ENCODE measurements at regions not wholly inside any gene's neighbourhood (a gene's known extent, or its start where the extent isn't known, plus 50 kb on each side); places are given as distances from the start of the nearest gene placed in this dataset.

DNA sequence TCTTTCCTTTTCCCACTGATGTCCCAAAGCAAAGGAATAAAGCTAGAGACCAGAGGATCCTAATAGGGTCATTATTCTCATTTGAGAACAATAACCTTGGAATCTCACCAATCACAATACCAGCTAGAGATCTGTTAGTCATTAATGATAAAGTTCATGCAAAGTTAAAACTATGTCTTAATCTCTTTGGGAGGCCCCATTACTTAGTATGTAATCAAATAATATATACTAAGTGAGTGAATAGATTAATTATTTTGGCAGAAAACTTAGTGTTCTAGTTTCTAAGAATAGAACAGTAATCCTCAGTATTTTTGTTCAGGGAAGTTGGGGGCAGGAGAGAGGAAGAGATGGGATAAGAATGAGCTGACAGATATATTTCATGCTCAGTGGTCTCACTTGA lies 227.2 kb downstream of the MTERF1 start:
- H3K4me1 Mint-ChIP-seq, result no peaks in the 10 kb centered on the region
- H3K9me3 Mint-ChIP-seq, result no peaks in the 10 kb centered on the region
- no peak overlapping the region for H3K4me3 Mint-ChIP-seq
- ATAC-seq, result no peak
- no peak overlapping the region for H3K27ac Mint-ChIP-seq
- no peaks in the 10 kb centered on the region for H3K36me3 Mint-ChIP-seq
- peaks cover 8% of the 10 kb centered on the region for H3K27me3 Mint-ChIP-seq

GRCh38 chr7:91655656-91656055 lies 224.8 kb downstream of the MTERF1 start:
- no peak for ATAC-seq
- H3K9me3 Mint-ChIP-seq, result no peaks in the 10 kb centered on the region
- no peak overlapping the region for H3K4me3 Mint-ChIP-seq
- H3K27me3 Mint-ChIP-seq, result peaks cover 8% of the 10 kb centered on the region
- H3K27ac Mint-ChIP-seq, result no peak overlapping the region
- peaks cover 1% of the 10 kb centered on the region for H3K4me1 Mint-ChIP-seq
- no peaks in the 10 kb centered on the region for H3K36me3 Mint-ChIP-seq

DNA sequence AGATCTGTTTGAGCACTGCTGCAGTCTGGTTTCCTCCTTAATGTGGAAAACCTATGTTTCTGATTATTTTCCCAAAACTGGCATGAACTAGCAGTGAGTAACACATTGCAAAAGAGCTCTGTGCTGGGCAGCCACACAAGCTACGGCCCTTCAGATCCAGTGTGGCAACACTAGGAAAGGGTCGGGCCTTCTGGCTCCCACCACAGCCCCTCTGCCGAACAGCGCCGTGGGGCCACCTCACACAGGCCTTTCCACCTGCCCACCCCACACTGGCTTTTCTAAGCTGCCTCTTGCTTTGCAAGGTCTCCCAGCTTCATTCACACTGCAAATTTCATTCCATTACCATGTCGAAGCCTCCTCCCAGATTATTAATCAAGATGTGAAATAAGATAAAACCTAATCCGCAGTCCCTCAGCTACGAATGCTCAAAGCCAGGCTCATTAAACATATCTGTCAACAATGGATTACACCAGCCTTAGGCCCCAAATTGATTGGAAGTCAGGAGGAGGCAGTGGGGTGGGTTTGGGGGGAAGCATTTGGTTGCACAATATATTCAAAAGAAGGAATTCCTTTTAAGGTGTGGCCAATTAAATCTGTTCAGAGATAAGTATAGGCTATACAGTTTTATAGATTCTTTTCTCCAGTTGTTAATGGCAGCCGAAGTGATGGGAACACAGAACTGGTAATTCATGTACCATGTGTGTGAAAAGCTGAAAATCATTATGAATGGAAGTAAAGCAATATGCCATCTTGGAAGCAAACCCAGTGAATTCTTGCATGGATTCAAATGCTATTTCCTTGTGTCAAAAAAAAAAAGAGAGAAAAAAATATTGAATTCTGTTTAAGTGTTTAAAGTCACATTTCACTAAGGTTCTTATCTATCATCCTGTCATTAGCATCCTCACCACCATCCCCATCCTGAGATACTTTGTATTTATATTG lies 223.7 kb downstream of the MTERF1 start:
- Mint-ChIP-seq H3K27me3 (peaks cover 3% of the 10 kb centered on the region), H3K4me1 (peaks cover 8% of the 10 kb centered on the region), H3K9me3 (no peaks in the 10 kb centered on the region), H3K27ac (no peak overlapping the region), H3K36me3 (no peaks in the 10 kb centered on the region), H3K4me3 (no peak overlapping the region)
- peak; percentile 14 for ATAC-seq

GRCh38 chr7:91657483-91658071 lies 222.9 kb downstream of the MTERF1 start:
- Mint-ChIP-seq H3K4me1 (peaks cover 8% of the 10 kb centered on the region), H3K27me3 (no peaks in the 10 kb centered on the region), H3K36me3 (no peaks in the 10 kb centered on the region), H3K9me3 (no peaks in the 10 kb centered on the region), H3K27ac (no peak overlapping the region), H3K4me3 (no peak overlapping the region)
- no peak for ATAC-seq

DNA sequence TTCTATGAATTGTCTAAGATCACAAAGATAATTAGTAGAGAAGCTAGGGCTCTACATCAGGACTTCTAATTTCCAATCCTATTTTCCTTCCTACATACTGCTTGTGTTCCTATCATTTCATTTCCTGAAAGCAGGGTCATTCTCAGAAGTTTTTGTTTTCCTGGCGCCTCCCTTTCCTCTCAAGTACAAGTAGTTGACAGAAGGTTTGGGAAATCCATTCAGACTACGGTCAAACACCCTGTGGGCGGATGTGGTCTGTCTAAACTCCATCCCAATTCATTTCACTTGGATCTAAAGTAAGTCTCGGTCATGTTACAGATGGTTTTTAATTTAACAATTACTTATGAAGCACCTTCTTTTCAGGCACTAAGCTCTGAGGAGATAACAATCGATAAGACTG lies 221.4 kb downstream of the MTERF1 start:
- Mint-ChIP-seq H3K36me3 (no peaks in the 10 kb centered on the region), H3K4me3 (no peak overlapping the region), H3K27me3 (no peaks in the 10 kb centered on the region), H3K27ac (no peak overlapping the region), H3K9me3 (no peaks in the 10 kb centered on the region), H3K4me1 (peaks cover 8% of the 10 kb centered on the region)
- ATAC-seq, result no peak

- H3K4me3 Mint-ChIP-seq, result no peak overlapping the region
- H3K27me3 Mint-ChIP-seq, result no peaks in the 10 kb centered on the region
- H3K9me3 Mint-ChIP-seq, result no peaks in the 10 kb centered on the region
- no peaks in the 10 kb centered on the region for H3K36me3 Mint-ChIP-seq
- peaks cover 8% of the 10 kb centered on the region for H3K4me1 Mint-ChIP-seq
- ATAC-seq, result no peak
- H3K27ac Mint-ChIP-seq, result no peak overlapping the region
Measured at GRCh38 chr7:91660734-91661356, 219.7 kb downstream of the MTERF1 start.

DNA sequence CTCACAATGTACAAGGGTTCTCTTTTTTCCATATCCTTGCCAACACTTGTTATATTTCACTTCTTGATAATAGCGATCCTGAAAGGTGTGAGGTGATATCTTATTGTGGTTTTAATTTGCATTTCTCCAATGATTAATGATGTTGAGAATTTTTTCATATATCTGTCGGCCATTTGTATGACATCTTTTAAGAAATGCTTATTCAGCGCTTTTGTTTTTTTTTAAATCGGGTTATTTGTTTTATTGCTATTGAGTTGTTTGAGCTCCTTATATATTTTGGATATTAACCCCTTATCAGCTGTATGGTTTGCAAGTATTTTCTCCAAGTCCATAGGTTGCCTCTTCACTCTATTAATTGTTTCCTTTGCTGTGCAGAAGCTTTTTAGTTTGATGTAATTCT lies 218.8 kb downstream of the MTERF1 start:
- Mint-ChIP-seq H3K4me1 (peaks cover 8% of the 10 kb centered on the region), H3K9me3 (no peaks in the 10 kb centered on the region), H3K36me3 (no peaks in the 10 kb centered on the region), H3K27ac (no peak overlapping the region), H3K4me3 (no peak overlapping the region), H3K27me3 (no peaks in the 10 kb centered on the region)
- no peak for ATAC-seq

DNA sequence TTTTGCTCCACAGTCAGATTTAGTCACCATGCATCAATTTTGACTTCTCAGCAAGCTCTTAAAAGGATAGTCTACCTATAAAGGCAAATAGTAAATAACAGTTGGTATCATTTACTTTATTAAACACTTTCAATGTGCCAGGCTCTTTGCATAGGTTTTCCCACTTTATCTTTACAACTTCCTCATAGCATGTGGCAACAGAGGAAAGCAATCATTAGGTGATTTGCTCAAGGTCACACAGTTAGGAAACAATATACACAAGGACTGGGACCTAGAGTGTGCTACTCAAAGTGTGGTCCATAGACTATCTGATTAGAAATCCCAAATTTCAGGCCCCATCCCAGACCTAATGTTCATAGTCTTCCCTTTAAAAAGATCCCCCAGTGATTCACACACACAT lies 212.3 kb downstream of the MTERF1 start:
- no peak overlapping the region for H3K27ac Mint-ChIP-seq
- no peaks in the 10 kb centered on the region for H3K36me3 Mint-ChIP-seq
- no peak for ATAC-seq
- no peaks in the 10 kb centered on the region for H3K27me3 Mint-ChIP-seq
- H3K4me3 Mint-ChIP-seq, result no peak overlapping the region
- no peaks in the 10 kb centered on the region for H3K4me1 Mint-ChIP-seq
- no peaks in the 10 kb centered on the region for H3K9me3 Mint-ChIP-seq

DNA sequence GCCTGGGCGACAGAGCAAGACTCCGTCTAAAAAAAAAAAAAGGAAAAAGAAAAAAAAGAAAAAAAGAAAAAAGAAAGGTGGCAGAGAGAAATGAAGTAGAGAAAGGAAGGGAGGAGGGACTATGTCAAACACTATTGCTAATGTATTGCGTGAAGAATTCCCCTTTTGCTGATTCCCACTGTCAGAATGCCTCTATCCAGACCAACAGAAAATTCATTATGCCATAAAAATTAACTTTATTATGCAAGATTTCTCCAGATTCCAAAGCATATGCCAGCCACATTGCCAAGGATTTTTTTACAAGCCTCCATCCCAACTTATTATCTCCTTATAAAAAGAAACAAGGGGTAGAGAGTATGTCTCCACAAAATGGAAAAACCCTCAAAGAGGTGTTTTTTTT lies 209.3 kb downstream of the MTERF1 start:
- no peaks in the 10 kb centered on the region for H3K36me3 Mint-ChIP-seq
- H3K27ac Mint-ChIP-seq, result no peak overlapping the region
- no peaks in the 10 kb centered on the region for H3K9me3 Mint-ChIP-seq
- H3K4me3 Mint-ChIP-seq, result no peak overlapping the region
- ATAC-seq, result no peak
- H3K27me3 Mint-ChIP-seq, result no peaks in the 10 kb centered on the region
- H3K4me1 Mint-ChIP-seq, result no peaks in the 10 kb centered on the region

GRCh38 chr7:91674470-91674869 lies 206.0 kb downstream of the MTERF1 start:
- H3K9me3 Mint-ChIP-seq, result peaks cover 8% of the 10 kb centered on the region
- no peak overlapping the region for H3K27ac Mint-ChIP-seq
- ATAC-seq, result no peak
- no peaks in the 10 kb centered on the region for H3K36me3 Mint-ChIP-seq
- H3K27me3 Mint-ChIP-seq, result no peaks in the 10 kb centered on the region
- no peak overlapping the region for H3K4me3 Mint-ChIP-seq
- H3K4me1 Mint-ChIP-seq, result no peaks in the 10 kb centered on the region

- no peak for ATAC-seq
- Mint-ChIP-seq H3K27ac (no peak overlapping the region), H3K9me3 (peaks cover 28% of the 10 kb centered on the region), H3K36me3 (peaks cover 14% of the 10 kb centered on the region), H3K27me3 (no peaks in the 10 kb centered on the region), H3K4me1 (no peaks in the 10 kb centered on the region), H3K4me3 (no peak overlapping the region)
Measured at GRCh38 chr7:91681718-91682117, 198.8 kb downstream of the MTERF1 start.

GRCh38 chr7:91683823-91684222 lies 196.7 kb downstream of the MTERF1 start:
- Mint-ChIP-seq H3K9me3 (peaks cover 31% of the 10 kb centered on the region), H3K4me3 (no peak overlapping the region)

GRCh38 chr7:91685544-91685943 lies 195.0 kb downstream of the MTERF1 start:
- Mint-ChIP-seq H3K4me3 (no peak overlapping the region), H3K36me3 (peaks cover 6% of the 10 kb centered on the region), H3K9me3 (peaks cover 19% of the 10 kb centered on the region), H3K4me1 (no peaks in the 10 kb centered on the region), H3K27ac (no peak overlapping the region), H3K27me3 (no peaks in the 10 kb centered on the region)
- ATAC-seq, result no peak

More at GRCh38 chr7:91683823-91684222, 196.7 kb downstream of the MTERF1 start:
- Mint-ChIP-seq H3K4me1 (no peaks in the 10 kb centered on the region), H3K27ac (no peak overlapping the region), H3K36me3 (peaks cover 14% of the 10 kb centered on the region), H3K27me3 (no peaks in the 10 kb centered on the region)
- ATAC-seq, result no peak

DNA sequence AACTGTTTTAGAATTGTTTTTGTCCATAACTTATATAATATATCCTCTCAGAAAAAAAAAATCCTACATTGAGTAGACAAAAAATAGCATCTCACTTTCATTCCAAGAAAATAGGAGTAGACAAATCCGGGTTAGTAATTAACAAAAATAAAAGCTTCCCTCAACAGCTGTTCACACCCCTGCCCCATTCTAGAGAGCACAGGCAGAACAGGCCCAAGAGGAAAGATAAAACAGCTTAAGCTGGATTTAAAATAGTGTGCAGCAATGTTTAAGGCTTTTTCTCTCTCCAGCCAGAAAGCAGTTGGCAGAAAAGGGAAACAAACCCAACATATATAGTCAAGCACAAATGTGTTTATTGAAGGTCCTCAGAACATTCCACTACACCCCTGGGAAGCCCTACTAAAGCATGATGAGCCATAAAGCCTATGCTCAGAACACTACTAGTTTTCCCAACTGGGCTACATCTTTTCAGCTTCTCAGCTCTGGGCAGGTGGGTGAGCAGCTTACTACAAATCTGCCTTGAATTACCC lies 189.9 kb downstream of the MTERF1 start:
- ATAC-seq, result no peak
- H3K4me3 Mint-ChIP-seq, result no peak overlapping the region
- no peaks in the 10 kb centered on the region for H3K4me1 Mint-ChIP-seq
- peaks cover 7% of the 10 kb centered on the region for H3K9me3 Mint-ChIP-seq
- H3K36me3 Mint-ChIP-seq, result no peaks in the 10 kb centered on the region
- H3K27ac Mint-ChIP-seq, result no peak overlapping the region
- H3K27me3 Mint-ChIP-seq, result no peaks in the 10 kb centered on the region

DNA sequence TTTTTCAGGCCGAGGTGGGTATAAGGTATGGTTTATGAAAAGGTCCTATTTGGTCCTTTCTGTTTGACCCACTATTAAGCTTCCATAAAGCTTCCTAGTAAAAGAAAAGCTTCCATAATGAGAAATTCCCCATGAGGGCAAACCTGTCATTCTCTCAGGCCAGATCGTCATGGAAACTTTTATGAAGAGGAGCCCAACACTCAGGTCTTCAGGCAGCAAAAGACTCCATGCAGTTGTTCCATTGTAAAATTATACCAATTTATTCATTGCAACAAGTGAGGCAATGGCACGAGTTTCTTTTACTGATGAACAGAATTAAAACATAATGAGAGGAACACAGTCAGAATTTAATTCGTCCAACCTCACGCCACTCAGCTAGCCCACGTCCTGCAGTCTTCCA lies 188.6 kb downstream of the MTERF1 start:
- Mint-ChIP-seq H3K9me3 (peaks cover 7% of the 10 kb centered on the region), H3K4me1 (no peaks in the 10 kb centered on the region), H3K4me3 (no peak overlapping the region), H3K27me3 (no peaks in the 10 kb centered on the region), H3K36me3 (no peaks in the 10 kb centered on the region), H3K27ac (no peak overlapping the region)
- ATAC-seq, result no peak
